Tibial nerve (tissue), 4 donors: ENCODE measurements at regions not wholly inside any gene's neighbourhood (a gene's known extent, or its start where the extent isn't known, plus 50 kb on each side); places are given as distances from the start of the nearest gene placed in this dataset.
"Not testable (repeated sequence)": the region's sequence is repeated elsewhere in the genome, so short reads cannot be mapped to it uniquely, and the experiment has no call there.

Experiments
- EP300 ChIP-seq, 2 donors: sonication (generic); formaldehyde crosslinking; IDR thresholded peaks; one replicate each; pipeline ENCODE4 v1.6.1; 2017; ENCODE audit warnings: antibody characterized with exemption in 2 of 2, mild to moderate bottlenecking in 1 of 2
- POLR2A ChIP-seq, 2 donors: fragments of 450-650 bp; IDR thresholded peaks; one replicate each; pipeline ENCODE4 v1.6.1; 2017; ENCODE audit warnings: antibody characterized with exemption in 2 of 2, mild to moderate bottlenecking in 2 of 2, moderate library complexity in 2 of 2
- TF ChIP-seq, protein P1 (sequence below), 5 experiments: fragments of 200-600 bp in 3 of 5; fragments of 450-650 bp in 2 of 5; sonication (generic) in 3 of 5; IDR thresholded peaks; one replicate each; pipeline ENCODE4 v1.5.1; 2016 to 2019; ENCODE audit warnings: antibody characterized with exemption in 5 of 5, mild to moderate bottlenecking in 3 of 5, moderate library complexity in 2 of 5

DNA sequence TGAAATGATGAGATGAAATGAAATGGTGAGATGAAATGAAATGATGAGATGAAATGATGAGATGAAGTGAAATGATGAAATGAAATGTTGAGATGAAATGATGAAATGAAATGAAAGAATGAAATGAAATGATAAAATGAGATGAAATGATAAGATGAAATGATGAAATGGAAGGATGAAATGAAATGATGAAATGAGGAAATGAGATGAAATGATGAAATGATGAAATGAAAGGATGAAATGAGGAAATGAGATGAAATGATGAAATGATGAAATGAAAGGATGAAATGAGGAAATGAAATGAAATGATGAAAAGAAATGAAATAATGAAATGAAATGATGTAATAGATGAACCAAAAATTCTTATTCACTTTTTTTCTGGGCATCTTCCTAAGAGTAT is 467.1 kb downstream of the FAM72C start:
- TF ChIP-seq, protein P1, sequence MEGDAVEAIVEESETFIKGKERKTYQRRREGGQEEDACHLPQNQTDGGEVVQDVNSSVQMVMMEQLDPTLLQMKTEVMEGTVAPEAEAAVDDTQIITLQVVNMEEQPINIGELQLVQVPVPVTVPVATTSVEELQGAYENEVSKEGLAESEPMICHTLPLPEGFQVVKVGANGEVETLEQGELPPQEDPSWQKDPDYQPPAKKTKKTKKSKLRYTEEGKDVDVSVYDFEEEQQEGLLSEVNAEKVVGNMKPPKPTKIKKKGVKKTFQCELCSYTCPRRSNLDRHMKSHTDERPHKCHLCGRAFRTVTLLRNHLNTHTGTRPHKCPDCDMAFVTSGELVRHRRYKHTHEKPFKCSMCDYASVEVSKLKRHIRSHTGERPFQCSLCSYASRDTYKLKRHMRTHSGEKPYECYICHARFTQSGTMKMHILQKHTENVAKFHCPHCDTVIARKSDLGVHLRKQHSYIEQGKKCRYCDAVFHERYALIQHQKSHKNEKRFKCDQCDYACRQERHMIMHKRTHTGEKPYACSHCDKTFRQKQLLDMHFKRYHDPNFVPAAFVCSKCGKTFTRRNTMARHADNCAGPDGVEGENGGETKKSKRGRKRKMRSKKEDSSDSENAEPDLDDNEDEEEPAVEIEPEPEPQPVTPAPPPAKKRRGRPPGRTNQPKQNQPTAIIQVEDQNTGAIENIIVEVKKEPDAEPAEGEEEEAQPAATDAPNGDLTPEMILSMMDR (IDR thresholded peaks at IDR 0.05) = not testable (repeated sequence)
- TF ChIP-seq EP300, POLR2A (IDR thresholded peaks at IDR 0.05): not testable (repeated sequence)
